ENCODE measurements at regions not wholly inside any gene's neighbourhood (a gene's known extent, or its start where the extent isn't known, plus 50 kb on each side); places are given as distances from the start of the nearest gene placed in this dataset.
"Not testable (repeated sequence)": the region's sequence is repeated elsewhere in the genome, so short reads cannot be mapped to it uniquely, and the experiment has no call there.

- H3K9me2 ChIP-seq (ENCODE audit: low read depth, low read length); H3K36me3 ChIP-seq (ENCODE audit: insufficient read depth, low read length); H2AFZ ChIP-seq (ENCODE audit: low read length); H3K9ac ChIP-seq (ENCODE audit: low read length); H3K4me2 ChIP-seq (ENCODE audit: low read length); H4K20me1 ChIP-seq (ENCODE audit: insufficient read depth, low read length); H3K4me1 ChIP-seq (ENCODE audit: insufficient read depth, low read length, severe bottlenecking); H3K4me3 ChIP-seq (ENCODE audit: low read depth, low read length, poor library complexity, severe bottlenecking); H3K27me3 ChIP-seq (ENCODE audit: insufficient read depth, low read length); H3K27ac ChIP-seq (ENCODE audit: low read depth, low read length, poor library complexity, severe bottlenecking); H3K79me2 ChIP-seq (ENCODE audit: insufficient read depth, low read length); H3K9me3 ChIP-seq (ENCODE audit: low read length); H3F3A ChIP-seq (ENCODE audit: insufficient read depth, low read length): not testable (repeated sequence)
- peak; percentile 50; the same call in 1 of the 2 replicates for TF ChIP-seq CTCF (IDR thresholded peaks at IDR 0.05; ENCODE audit: low read length)
Measured at GRCh38 chr3:75429561-75430220, 234.4 kb upstream of the FRG2C start.

GRCh38 chr3:75430406-75430805, 233.7 kb upstream of the FRG2C start:
- H3K36me3 ChIP-seq (ENCODE audit: insufficient read depth, low read length); H2AFZ ChIP-seq (ENCODE audit: low read length); H3K27ac ChIP-seq (ENCODE audit: low read depth, low read length, poor library complexity, severe bottlenecking): not testable (repeated sequence)

GRCh38 chr3:75431120-75431519, 233.0 kb upstream of the FRG2C start:
- H3K9ac ChIP-seq (ENCODE audit: low read length); H3K4me2 ChIP-seq (ENCODE audit: low read length); H3K27ac ChIP-seq (ENCODE audit: low read depth, low read length, poor library complexity, severe bottlenecking); H3K9me3 ChIP-seq (ENCODE audit: low read length); H3K9me2 ChIP-seq (ENCODE audit: low read depth, low read length); H4K20me1 ChIP-seq (ENCODE audit: insufficient read depth, low read length); H3K4me1 ChIP-seq (ENCODE audit: insufficient read depth, low read length, severe bottlenecking); H3K27me3 ChIP-seq (ENCODE audit: insufficient read depth, low read length); H3K36me3 ChIP-seq (ENCODE audit: insufficient read depth, low read length); H3F3A ChIP-seq (ENCODE audit: insufficient read depth, low read length); H3K79me2 ChIP-seq (ENCODE audit: insufficient read depth, low read length); H2AFZ ChIP-seq (ENCODE audit: low read length); H3K4me3 ChIP-seq (ENCODE audit: low read depth, low read length, poor library complexity, severe bottlenecking): not testable (repeated sequence)

More at GRCh38 chr3:75430406-75430805, 233.7 kb upstream of the FRG2C start:
- not testable (repeated sequence) for H3K9ac ChIP-seq (ENCODE audit: low read length); H3F3A ChIP-seq (ENCODE audit: insufficient read depth, low read length); H3K4me1 ChIP-seq (ENCODE audit: insufficient read depth, low read length, severe bottlenecking); H3K79me2 ChIP-seq (ENCODE audit: insufficient read depth, low read length); H3K4me3 ChIP-seq (ENCODE audit: low read depth, low read length, poor library complexity, severe bottlenecking); H4K20me1 ChIP-seq (ENCODE audit: insufficient read depth, low read length); H3K9me2 ChIP-seq (ENCODE audit: low read depth, low read length); H3K27me3 ChIP-seq (ENCODE audit: insufficient read depth, low read length); H3K4me2 ChIP-seq (ENCODE audit: low read length); H3K9me3 ChIP-seq (ENCODE audit: low read length)

- not testable (repeated sequence) for H3K27me3 ChIP-seq (ENCODE audit: insufficient read depth, low read length); H3F3A ChIP-seq (ENCODE audit: insufficient read depth, low read length); H3K4me3 ChIP-seq (ENCODE audit: low read depth, low read length, poor library complexity, severe bottlenecking); H3K9ac ChIP-seq (ENCODE audit: low read length); H3K36me3 ChIP-seq (ENCODE audit: insufficient read depth, low read length); H2AFZ ChIP-seq (ENCODE audit: low read length); H3K4me2 ChIP-seq (ENCODE audit: low read length); H3K79me2 ChIP-seq (ENCODE audit: insufficient read depth, low read length); H3K9me3 ChIP-seq (ENCODE audit: low read length); H4K20me1 ChIP-seq (ENCODE audit: insufficient read depth, low read length); H3K27ac ChIP-seq (ENCODE audit: low read depth, low read length, poor library complexity, severe bottlenecking); H3K4me1 ChIP-seq (ENCODE audit: insufficient read depth, low read length, severe bottlenecking); H3K9me2 ChIP-seq (ENCODE audit: low read depth, low read length)
Measured at GRCh38 chr3:75432466-75432865, 231.7 kb upstream of the FRG2C start.

- H3K4me1 ChIP-seq (ENCODE audit: insufficient read depth, low read length, severe bottlenecking); H3F3A ChIP-seq (ENCODE audit: insufficient read depth, low read length); H3K27ac ChIP-seq (ENCODE audit: low read depth, low read length, poor library complexity, severe bottlenecking); H3K9me3 ChIP-seq (ENCODE audit: low read length); H3K36me3 ChIP-seq (ENCODE audit: insufficient read depth, low read length); H3K9me2 ChIP-seq (ENCODE audit: low read depth, low read length); H3K4me3 ChIP-seq (ENCODE audit: low read depth, low read length, poor library complexity, severe bottlenecking); H3K9ac ChIP-seq (ENCODE audit: low read length); H4K20me1 ChIP-seq (ENCODE audit: insufficient read depth, low read length); H3K79me2 ChIP-seq (ENCODE audit: insufficient read depth, low read length); H3K4me2 ChIP-seq (ENCODE audit: low read length); H3K27me3 ChIP-seq (ENCODE audit: insufficient read depth, low read length); H2AFZ ChIP-seq (ENCODE audit: low read length): not testable (repeated sequence)
Measured at GRCh38 chr3:75432885-75433284, 231.2 kb upstream of the FRG2C start.

GRCh38 chr3:75433295-75433694, 230.8 kb upstream of the FRG2C start:
- H3K27ac ChIP-seq (ENCODE audit: low read depth, low read length, poor library complexity, severe bottlenecking); H3K4me2 ChIP-seq (ENCODE audit: low read length); H3F3A ChIP-seq (ENCODE audit: insufficient read depth, low read length); H3K79me2 ChIP-seq (ENCODE audit: insufficient read depth, low read length); H4K20me1 ChIP-seq (ENCODE audit: insufficient read depth, low read length); H3K4me1 ChIP-seq (ENCODE audit: insufficient read depth, low read length, severe bottlenecking); H3K9me3 ChIP-seq (ENCODE audit: low read length); H2AFZ ChIP-seq (ENCODE audit: low read length); H3K9me2 ChIP-seq (ENCODE audit: low read depth, low read length); H3K27me3 ChIP-seq (ENCODE audit: insufficient read depth, low read length); H3K4me3 ChIP-seq (ENCODE audit: low read depth, low read length, poor library complexity, severe bottlenecking); H3K36me3 ChIP-seq (ENCODE audit: insufficient read depth, low read length); H3K9ac ChIP-seq (ENCODE audit: low read length): not testable (repeated sequence)

- H3F3A ChIP-seq (ENCODE audit: insufficient read depth, low read length); H3K9me3 ChIP-seq (ENCODE audit: low read length); H3K36me3 ChIP-seq (ENCODE audit: insufficient read depth, low read length); H3K79me2 ChIP-seq (ENCODE audit: insufficient read depth, low read length); H3K27ac ChIP-seq (ENCODE audit: low read depth, low read length, poor library complexity, severe bottlenecking); H4K20me1 ChIP-seq (ENCODE audit: insufficient read depth, low read length); H2AFZ ChIP-seq (ENCODE audit: low read length); H3K4me1 ChIP-seq (ENCODE audit: insufficient read depth, low read length, severe bottlenecking); H3K9me2 ChIP-seq (ENCODE audit: low read depth, low read length); H3K27me3 ChIP-seq (ENCODE audit: insufficient read depth, low read length): not testable (repeated sequence)
- Histone ChIP-seq H3K4me3 (ENCODE audit: low read depth, low read length, poor library complexity, severe bottlenecking) (peak overlapping the region; percentile 71), H3K4me2 (ENCODE audit: low read length) (peak overlapping the region; percentile 69), H3K9ac (ENCODE audit: low read length) (peak overlapping the region; percentile 66)
Measured at GRCh38 chr3:75434276-75434912, 229.7 kb upstream of the FRG2C start.

Data from OCI-LY1 (cell line).